ENCODE measurements at regions not wholly inside any gene's neighbourhood (a gene's known extent, or its start where the extent isn't known, plus 50 kb on each side); places are given as distances from the start of the nearest gene placed in this dataset.

DNA sequence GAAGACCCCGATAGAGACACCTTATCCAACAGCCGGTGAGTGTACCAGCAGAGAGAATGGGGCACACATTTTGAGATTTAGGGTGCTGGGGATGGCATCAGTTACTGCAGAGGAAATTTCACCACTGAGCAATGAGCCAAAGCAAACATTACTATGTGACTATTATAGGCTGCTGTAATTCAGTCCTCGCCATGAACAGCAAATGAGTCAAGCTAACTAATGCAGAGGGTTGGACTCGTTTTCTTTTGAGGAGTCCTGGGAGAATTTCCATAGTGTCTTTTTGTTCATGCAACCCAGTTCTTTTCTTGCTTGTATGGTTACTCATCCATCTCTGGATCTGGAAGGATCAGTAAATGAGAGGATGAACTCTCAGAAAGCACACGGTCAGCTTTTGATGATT, 323.8 kb downstream of the PSAT1 start:
- DNase-seq (ENCODE audit: low read depth, low spot score), result no peak
- Histone ChIP-seq H4K20me1 (replicated peaks; ENCODE audit: control insufficient read depth, extremely low read depth, insufficient read depth, low read length) (no peaks in the 10 kb centered on the region), H3K27ac (ENCODE audit: insufficient read depth, low read depth, low read length) (no peak overlapping the region), H3K79me2 (ENCODE audit: control insufficient read depth, insufficient read depth, low read length) (no peaks in the 10 kb centered on the region), H3K9ac (replicated peaks; ENCODE audit: extremely low read depth, insufficient read depth, low read length) (no peak overlapping the region), H3K9me1 (replicated peaks; ENCODE audit: control insufficient read depth, extremely low read depth, insufficient read depth, low read length) (no peaks in the 10 kb centered on the region), H3K4me3 (replicated peaks in 1 of 3; ENCODE audit: insufficient read depth in 1 of 3, low read depth in 1 of 3, low read length in 3 of 3) (no peak overlapping the region), H3K4me2 (ENCODE audit: insufficient read depth, low read length) (no peak overlapping the region), H3K9me3 (replicated peaks; ENCODE audit: control insufficient read depth, insufficient read depth, low read length) (no peaks in the 10 kb centered on the region), H3K27me3 (ENCODE audit: control insufficient read depth in 2 of 2, insufficient read depth in 2 of 2, low read length in 2 of 2) (no peaks in the 10 kb centered on the region), H2AFZ (ENCODE audit: low read depth, low read length) (no peak overlapping the region), H3K36me3 (ENCODE audit: control insufficient read depth in 2 of 2, extremely low read depth in 1 of 2, insufficient read depth in 2 of 2, low read length in 2 of 2) (no peaks in the 10 kb centered on the region), H3K4me1 (ENCODE audit: control insufficient read depth, extremely low read depth, insufficient read depth, low read length) (no peaks in the 10 kb centered on the region)
- CTCF ChIA-PET, result no interaction called here
- intact Hi-C loops (cut with micrococcal nuclease) (no loop called here), dilution Hi-C loops (cut with MboI; ENCODE audit: extremely low pct_ligation_motif_present, low sequenced_read_pairs) (no loop called here)
- no TSS peak for BruUV-seq (replicated peaks)
- POLR2A ChIA-PET, result no interaction called here
- TF ChIP-seq POLR2A (IDR thresholded peaks at IDR 0.05; ENCODE audit: low read depth, low read length) (no peak), MYC (IDR thresholded peaks at IDR 0.05; ENCODE audit: low read depth, low read length) (no peak), EZH2 (IDR thresholded peaks at IDR 0.05; ENCODE audit: borderline replicate concordance, low read depth, low read length, severe bottlenecking) (no peak)
- TF ChIP-seq, protein P1, sequence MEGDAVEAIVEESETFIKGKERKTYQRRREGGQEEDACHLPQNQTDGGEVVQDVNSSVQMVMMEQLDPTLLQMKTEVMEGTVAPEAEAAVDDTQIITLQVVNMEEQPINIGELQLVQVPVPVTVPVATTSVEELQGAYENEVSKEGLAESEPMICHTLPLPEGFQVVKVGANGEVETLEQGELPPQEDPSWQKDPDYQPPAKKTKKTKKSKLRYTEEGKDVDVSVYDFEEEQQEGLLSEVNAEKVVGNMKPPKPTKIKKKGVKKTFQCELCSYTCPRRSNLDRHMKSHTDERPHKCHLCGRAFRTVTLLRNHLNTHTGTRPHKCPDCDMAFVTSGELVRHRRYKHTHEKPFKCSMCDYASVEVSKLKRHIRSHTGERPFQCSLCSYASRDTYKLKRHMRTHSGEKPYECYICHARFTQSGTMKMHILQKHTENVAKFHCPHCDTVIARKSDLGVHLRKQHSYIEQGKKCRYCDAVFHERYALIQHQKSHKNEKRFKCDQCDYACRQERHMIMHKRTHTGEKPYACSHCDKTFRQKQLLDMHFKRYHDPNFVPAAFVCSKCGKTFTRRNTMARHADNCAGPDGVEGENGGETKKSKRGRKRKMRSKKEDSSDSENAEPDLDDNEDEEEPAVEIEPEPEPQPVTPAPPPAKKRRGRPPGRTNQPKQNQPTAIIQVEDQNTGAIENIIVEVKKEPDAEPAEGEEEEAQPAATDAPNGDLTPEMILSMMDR (IDR thresholded peaks at IDR 0.05; ENCODE audit: extremely low read depth in 1 of 2, insufficient read depth in 1 of 2, low read depth in 1 of 2, low read length in 2 of 2), result no peak
- no peak for FAIRE-seq

DNA sequence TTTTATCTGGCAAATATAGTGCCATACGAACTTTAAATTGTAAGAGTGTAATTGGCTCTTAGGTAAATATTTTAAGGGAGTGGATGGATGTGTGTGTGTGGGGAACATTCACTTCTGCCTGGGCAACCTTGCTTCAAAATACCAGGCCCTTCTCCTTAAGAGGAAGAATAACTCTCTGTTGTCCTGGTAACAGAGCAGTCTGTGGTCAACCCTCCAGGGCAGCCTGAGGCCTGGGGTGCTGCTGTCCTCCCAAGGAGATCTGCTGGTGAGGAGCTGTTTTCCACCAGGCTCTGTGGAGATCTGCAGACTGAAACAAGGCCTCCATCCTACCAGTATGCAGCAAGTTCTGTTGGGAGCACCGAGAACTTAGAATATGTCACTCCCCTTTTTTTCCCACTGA, 325.2 kb downstream of the PSAT1 start:
- Histone ChIP-seq H3K9me3 (replicated peaks; ENCODE audit: control insufficient read depth, insufficient read depth, low read length) (no peaks in the 10 kb centered on the region), H3K9me1 (replicated peaks; ENCODE audit: control insufficient read depth, extremely low read depth, insufficient read depth, low read length) (no peaks in the 10 kb centered on the region), H3K27me3 (ENCODE audit: control insufficient read depth in 2 of 2, insufficient read depth in 2 of 2, low read length in 2 of 2) (no peaks in the 10 kb centered on the region), H3K4me1 (ENCODE audit: control insufficient read depth, extremely low read depth, insufficient read depth, low read length) (no peaks in the 10 kb centered on the region), H4K20me1 (replicated peaks; ENCODE audit: control insufficient read depth, extremely low read depth, insufficient read depth, low read length) (no peaks in the 10 kb centered on the region), H3K79me2 (ENCODE audit: control insufficient read depth, insufficient read depth, low read length) (no peaks in the 10 kb centered on the region), H3K4me3 (replicated peaks in 1 of 3; ENCODE audit: insufficient read depth in 1 of 3, low read depth in 1 of 3, low read length in 3 of 3) (no peak overlapping the region), H3K27ac (ENCODE audit: insufficient read depth, low read depth, low read length) (no peak overlapping the region), H3K4me2 (ENCODE audit: insufficient read depth, low read length) (no peak overlapping the region), H3K9ac (replicated peaks; ENCODE audit: extremely low read depth, insufficient read depth, low read length) (no peak overlapping the region), H3K36me3 (ENCODE audit: control insufficient read depth in 2 of 2, extremely low read depth in 1 of 2, insufficient read depth in 2 of 2, low read length in 2 of 2) (no peaks in the 10 kb centered on the region), H2AFZ (ENCODE audit: low read depth, low read length) (no peak overlapping the region)
- TF ChIP-seq, protein P1 (IDR thresholded peaks at IDR 0.05; ENCODE audit: extremely low read depth in 1 of 2, insufficient read depth in 1 of 2, low read depth in 1 of 2, low read length in 2 of 2), result no peak
- TF ChIP-seq GATA2 (IDR thresholded peaks at IDR 0.05; ENCODE audit: insufficient read depth, insufficient read length, low read depth, low read length), result no peak
- no peak for TF ChIP-seq EZH2 (IDR thresholded peaks at IDR 0.05; ENCODE audit: borderline replicate concordance, low read depth, low read length, severe bottlenecking)
- TF ChIP-seq, protein P2, sequence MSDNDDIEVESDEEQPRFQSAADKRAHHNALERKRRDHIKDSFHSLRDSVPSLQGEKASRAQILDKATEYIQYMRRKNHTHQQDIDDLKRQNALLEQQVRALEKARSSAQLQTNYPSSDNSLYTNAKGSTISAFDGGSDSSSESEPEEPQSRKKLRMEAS (IDR thresholded peaks at IDR 0.05; ENCODE audit: insufficient read depth, insufficient read length), result no peak
- TF ChIP-seq MYC (IDR thresholded peaks at IDR 0.05; ENCODE audit: low read depth, low read length), result no peak
- no peak for TF ChIP-seq POLR2A (IDR thresholded peaks at IDR 0.05; ENCODE audit: low read depth, low read length)
- no peak for TF ChIP-seq JUN (IDR thresholded peaks at IDR 0.05; ENCODE audit: borderline replicate concordance, insufficient read depth, insufficient read length, low read depth)
- TF ChIP-seq POLR2AphosphoS5 (IDR thresholded peaks at IDR 0.05; ENCODE audit: insufficient read depth, low read depth, low read length), result no peak
- no peak for TF ChIP-seq FOS (IDR thresholded peaks at IDR 0.05; ENCODE audit: borderline replicate concordance, insufficient read depth, low read length)
- intact Hi-C loops (cut with micrococcal nuclease), result no loop called here
- DNase-seq (ENCODE audit: low read depth, low spot score) (no peak), FAIRE-seq (no peak)
- ChIA-PET CTCF (no interaction called here), POLR2A (no interaction called here)
- BruUV-seq (replicated peaks), result no TSS peak
- dilution Hi-C loops (cut with MboI; ENCODE audit: extremely low pct_ligation_motif_present, low sequenced_read_pairs), result no loop called here
